GM12892 (cell line): ENCODE measurements at regions not wholly inside any gene's neighbourhood (a gene's known extent, or its start where the extent isn't known, plus 50 kb on each side); places are given as distances from the start of the nearest gene placed in this dataset.

Source experiments
- POLR2A ChIP-seq: IDR thresholded peaks from 2 replicates; pipeline ENCODE4 v1.6.1; 2011; ENCODE audit warnings: low read depth, low read length, control low read depth
- POLR2AphosphoS5 ChIP-seq: IDR thresholded peaks from 2 replicates; pipeline ENCODE4 v1.6.1; 2011; ENCODE audit warnings: low read depth, low read length, control low read depth
- TAF1 ChIP-seq: IDR thresholded peaks from 2 replicates; pipeline ENCODE4 v1.6.1; 2011; ENCODE audit warnings: low read depth, mild to moderate bottlenecking, control low read depth, low read length, borderline replicate concordance

DNA sequence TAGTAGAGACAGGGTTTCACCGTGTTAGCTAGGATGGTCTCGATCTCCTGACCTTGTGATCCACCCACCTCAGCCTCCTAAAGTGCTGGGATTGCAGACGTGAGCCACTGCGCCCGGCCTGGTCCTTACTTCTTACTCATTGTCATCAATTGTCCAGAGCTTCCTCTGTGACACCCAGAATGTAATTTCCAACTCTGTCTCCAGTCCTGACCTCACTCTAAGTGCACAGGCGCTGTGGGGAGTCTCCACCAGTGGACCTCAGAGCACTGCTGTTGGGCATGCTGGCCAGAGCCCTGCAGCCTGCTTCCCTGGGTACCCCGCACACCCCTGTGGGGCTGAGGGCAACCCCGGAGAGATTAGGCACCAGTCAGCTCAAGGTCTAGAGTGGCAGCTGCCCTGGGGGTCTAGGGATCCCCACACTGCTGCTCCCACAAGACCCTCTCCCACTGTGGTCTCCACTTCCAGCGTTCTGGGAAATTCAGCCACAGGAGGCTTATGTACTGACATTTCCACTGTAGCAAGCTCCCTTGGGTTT is 1140.3 kb downstream of the TBC1D22A start:
- TF ChIP-seq POLR2A, result no peak
- no peak for TF ChIP-seq POLR2AphosphoS5
- TF ChIP-seq TAF1, result no peak
